Trophoblast cell (in vitro differentiated cells and primary cell): ENCODE measurements at regions not wholly inside any gene's neighbourhood (a gene's known extent, or its start where the extent isn't known, plus 50 kb on each side); places are given as distances from the start of the nearest gene placed in this dataset.

Source experiments
- DNase-seq, 2 donors: peaks; one replicate each; pipeline ENCODE4 v3.0.0-alpha.2; 2016
- H2AFZ ChIP-seq: 2 replicates; pipeline ENCODE4 v1.6.1; 2013; ENCODE audit warnings: low read length, moderate library complexity, mild to moderate bottlenecking; ENCODE audit not compliant: insufficient read depth, poor library complexity
- H2AK5ac ChIP-seq: 2 replicates; pipeline ENCODE4 v1.6.1; 2013; ENCODE audit warnings: mild to moderate bottlenecking, low read length
- H2BK120ac ChIP-seq: 2 replicates; pipeline ENCODE4 v1.6.1; 2013; ENCODE audit warnings: low read length, mild to moderate bottlenecking, moderate library complexity; ENCODE audit not compliant: insufficient read depth, poor library complexity
- H2BK12ac ChIP-seq: 2 replicates; pipeline ENCODE4 v1.6.1; 2013; ENCODE audit warnings: mild to moderate bottlenecking, low read length, moderate library complexity
- H2BK5ac ChIP-seq: 2 replicates; pipeline ENCODE4 v1.6.1; 2013; ENCODE audit warnings: low read length, low read depth, moderate library complexity, mild to moderate bottlenecking; ENCODE audit not compliant: poor library complexity
- H3K14ac ChIP-seq: 2 replicates; pipeline ENCODE4 v1.6.1; 2013; ENCODE audit warnings: mild to moderate bottlenecking, low read length
- H3K18ac ChIP-seq: 2 replicates; pipeline ENCODE4 v1.6.1; 2013; ENCODE audit warnings: mild to moderate bottlenecking, low read length
- H3K23ac ChIP-seq: 2 replicates; pipeline ENCODE4 v1.6.1; 2013; ENCODE audit warnings: low read length
- H3K27ac ChIP-seq: 2 replicates; pipeline ENCODE4 v1.5.1; 2013; ENCODE audit warnings: low read depth, mild to moderate bottlenecking, inconsistent platforms, low read length, moderate library complexity
- H3K27me3 ChIP-seq: 2 replicates; pipeline ENCODE4 v1.6.1; 2013; ENCODE audit warnings: inconsistent platforms, mild to moderate bottlenecking, low read length, moderate library complexity; ENCODE audit not compliant: insufficient read depth
- H3K36me3 ChIP-seq, 2 experiments: 1 replicate in 1 of 2; 2 replicates in 1 of 2; pipeline ENCODE4 v1.6.1; 2013; ENCODE audit warnings: low read length in 2 of 2, mild to moderate bottlenecking in 2 of 2, moderate library complexity in 1 of 2; ENCODE audit not compliant: insufficient read depth in 2 of 2, control insufficient read depth in 1 of 2
- H3K4ac ChIP-seq: 2 replicates; pipeline ENCODE4 v1.6.1; 2013; ENCODE audit warnings: low read depth, mild to moderate bottlenecking, low read length, moderate library complexity
- H3K4me1 ChIP-seq, 2 experiments: 1 replicate in 1 of 2; 2 replicates in 1 of 2; pipeline ENCODE4 v1.6.1; 2013; ENCODE audit warnings: low read length in 2 of 2, mild to moderate bottlenecking in 2 of 2, moderate library complexity in 1 of 2; ENCODE audit not compliant: insufficient read depth in 2 of 2, control insufficient read depth in 1 of 2
- H3K4me2 ChIP-seq: 2 replicates; pipeline ENCODE4 v1.6.1; 2013; ENCODE audit warnings: inconsistent platforms, mild to moderate bottlenecking, low read length, moderate library complexity
- H3K4me3 ChIP-seq: 2 replicates; pipeline ENCODE4 v1.5.1; 2013; ENCODE audit warnings: mild to moderate bottlenecking, low read depth, low read length, inconsistent platforms
- H3K79me1 ChIP-seq: one replicate; pipeline ENCODE4 v1.6.1; 2013; ENCODE audit warnings: low read length
- H3K79me2 ChIP-seq: 2 replicates; pipeline ENCODE4 v1.6.1; 2013; ENCODE audit warnings: low read length, mild to moderate bottlenecking; ENCODE audit not compliant: control insufficient read depth, insufficient read depth, poor library complexity
- H3K9ac ChIP-seq: 2 replicates; pipeline ENCODE4 v1.6.1; 2013; ENCODE audit warnings: mild to moderate bottlenecking, low read length
- H3K9me3 ChIP-seq: 2 replicates; pipeline ENCODE4 v1.6.1; 2013; ENCODE audit warnings: low read depth, mild to moderate bottlenecking, control low read depth, inconsistent platforms, low read length; ENCODE audit not compliant: insufficient read depth
- H4K12ac ChIP-seq: 2 replicates; pipeline ENCODE4 v1.6.1; 2013; ENCODE audit warnings: low read depth, mild to moderate bottlenecking, low read length, moderate library complexity
- H4K8ac ChIP-seq: 2 replicates; pipeline ENCODE4 v1.6.1; 2013; ENCODE audit warnings: low read depth, mild to moderate bottlenecking, low read length, moderate library complexity
- H4K91ac ChIP-seq: one replicate; pipeline ENCODE4 v1.6.1; 2013; ENCODE audit warnings: low read depth, mild to moderate bottlenecking, low read length, moderate library complexity
- WGBS: extraction: QIAGEN DNeasy Blood & Tissue Kit; methylation state at CpG from one replicate; pipeline ENCODE4 v1.1.7; 2013; ENCODE audit warnings: missing lambda C conversion rate; ENCODE audit not compliant: insufficient read length, insufficient coverage; ENCODE audit errors: extremely low coverage; 5-methylcytosine and 5-hydroxymethylcytosine counted together

GRCh38 chr7:68484731-68485130, 1113.5 kb upstream of the AUTS2 start:
- no peaks in the 10 kb centered on the region for H3K27me3 ChIP-seq
- H3K79me2 ChIP-seq, result no peaks in the 10 kb centered on the region
- H4K12ac ChIP-seq, result no peak overlapping the region
- H3K36me3 ChIP-seq, result no peaks in the 10 kb centered on the region
- no peak overlapping the region for H2BK12ac ChIP-seq
- H3K23ac ChIP-seq, result no peak overlapping the region
- no peak overlapping the region for H3K27ac ChIP-seq
- H3K4me2 ChIP-seq, result no peak overlapping the region
- no peak overlapping the region for H3K4me3 ChIP-seq
- H2AFZ ChIP-seq, result no peak overlapping the region
- H3K9ac ChIP-seq, result no peak overlapping the region
- H2BK120ac ChIP-seq, result no peak overlapping the region
- H2AK5ac ChIP-seq, result no peak overlapping the region
- H2BK5ac ChIP-seq, result no peak overlapping the region
- no peaks in the 10 kb centered on the region for H3K9me3 ChIP-seq
- H3K18ac ChIP-seq, result no peak overlapping the region
- no peaks in the 10 kb centered on the region for H3K79me1 ChIP-seq
- H3K14ac ChIP-seq, result no peak overlapping the region
- WGBS, result no CpG with 5 or more reads among the region's 6 CpGs
- no peaks in the 10 kb centered on the region for H3K4me1 ChIP-seq
- no peak for DNase-seq
- no peak overlapping the region for H3K4ac ChIP-seq
- H4K91ac ChIP-seq, result no peak overlapping the region
- H4K8ac ChIP-seq, result no peak overlapping the region

- H2BK120ac ChIP-seq, result no peak overlapping the region
- H3K4me1 ChIP-seq, result no peaks in the 10 kb centered on the region
- no peak overlapping the region for H3K18ac ChIP-seq
- no peaks in the 10 kb centered on the region for H3K36me3 ChIP-seq
- H2BK5ac ChIP-seq, result no peak overlapping the region
- no peak overlapping the region for H4K91ac ChIP-seq
- no CpG with 5 or more reads among the region's 2 CpGs for WGBS
- H4K12ac ChIP-seq, result no peak overlapping the region
- H3K79me2 ChIP-seq, result no peaks in the 10 kb centered on the region
- H3K9ac ChIP-seq, result no peak overlapping the region
- no peaks in the 10 kb centered on the region for H3K27me3 ChIP-seq
- no peaks in the 10 kb centered on the region for H3K79me1 ChIP-seq
- no peak overlapping the region for H3K4me3 ChIP-seq
- H3K9me3 ChIP-seq, result no peaks in the 10 kb centered on the region
- H3K4ac ChIP-seq, result no peak overlapping the region
- H3K14ac ChIP-seq, result no peak overlapping the region
- H2AFZ ChIP-seq, result no peak overlapping the region
- DNase-seq, result no peak
- no peak overlapping the region for H3K27ac ChIP-seq
- H2AK5ac ChIP-seq, result no peak overlapping the region
- H4K8ac ChIP-seq, result no peak overlapping the region
- no peak overlapping the region for H3K4me2 ChIP-seq
- no peak overlapping the region for H2BK12ac ChIP-seq
- no peak overlapping the region for H3K23ac ChIP-seq
Observed at GRCh38 chr7:68485253-68485917, 1112.9 kb upstream of the AUTS2 start.

- Histone ChIP-seq H3K27me3 (no peaks in the 10 kb centered on the region), H3K4ac (no peak overlapping the region), H3K79me2 (no peaks in the 10 kb centered on the region), H3K14ac (no peak overlapping the region), H2BK5ac (no peak overlapping the region), H3K9ac (no peak overlapping the region), H3K23ac (no peak overlapping the region), H3K36me3 (no peaks in the 10 kb centered on the region), H3K79me1 (no peaks in the 10 kb centered on the region), H3K18ac (no peak overlapping the region), H3K4me3 (no peak overlapping the region), H2BK12ac (no peak overlapping the region), H3K9me3 (no peaks in the 10 kb centered on the region), H4K8ac (no peak overlapping the region), H4K12ac (no peak overlapping the region), H2BK120ac (no peak overlapping the region), H3K27ac (no peak overlapping the region), H4K91ac (no peak overlapping the region), H3K4me1 (no peaks in the 10 kb centered on the region), H3K4me2 (no peak overlapping the region), H2AFZ (no peak overlapping the region), H2AK5ac (no peak overlapping the region)
- WGBS, result no CpG with 5 or more reads among the region's 8 CpGs
- no peak for DNase-seq
Observed at GRCh38 chr7:68488341-68489060, 1109.8 kb upstream of the AUTS2 start.

GRCh38 chr7:68491523-68492358, 1106.5 kb upstream of the AUTS2 start:
- Histone ChIP-seq H3K18ac (no peak overlapping the region), H3K4ac (no peak overlapping the region), H3K79me1 (no peaks in the 10 kb centered on the region), H3K14ac (no peak overlapping the region), H4K12ac (no peak overlapping the region), H3K36me3 (no peaks in the 10 kb centered on the region), H3K9ac (no peak overlapping the region), H3K79me2 (no peaks in the 10 kb centered on the region), H2BK5ac (no peak overlapping the region), H3K4me2 (no peak overlapping the region), H3K9me3 (no peaks in the 10 kb centered on the region), H4K91ac (no peak overlapping the region), H3K27ac (no peak overlapping the region), H2BK120ac (no peak overlapping the region), H2AFZ (no peak overlapping the region), H3K27me3 (no peaks in the 10 kb centered on the region), H2AK5ac (no peak overlapping the region), H3K23ac (no peak overlapping the region), H3K4me3 (no peak overlapping the region), H4K8ac (no peak overlapping the region), H2BK12ac (no peak overlapping the region), H3K4me1 (no peaks in the 10 kb centered on the region)
- no peak for DNase-seq
- no CpG with 5 or more reads among the region's 2 CpGs for WGBS
